ENCODE measurements at regions not wholly inside any gene's neighbourhood (a gene's known extent, or its start where the extent isn't known, plus 50 kb on each side); places are given as distances from the start of the nearest gene placed in this dataset.

DNA sequence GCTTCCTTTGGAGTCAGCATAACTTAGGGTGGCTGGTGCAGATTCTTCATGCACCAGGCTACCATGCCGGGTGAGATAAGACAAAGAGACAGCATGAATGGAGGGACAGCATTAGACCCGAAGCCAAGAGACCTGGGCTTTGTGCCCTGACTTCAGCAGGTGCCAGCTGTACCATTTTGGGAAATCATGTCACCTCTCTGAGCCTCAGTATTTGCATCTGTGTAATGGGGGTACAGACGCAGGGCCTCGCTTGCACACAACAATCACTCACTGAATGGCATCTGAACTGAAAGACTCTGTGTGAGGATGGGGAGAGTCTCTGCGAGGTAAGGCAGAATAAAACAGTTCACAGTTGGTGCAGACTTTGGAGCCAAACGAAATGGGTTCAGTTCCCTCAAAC is 1053.7 kb downstream of the VRK1 start:
- TF ChIP-seq, protein P1, sequence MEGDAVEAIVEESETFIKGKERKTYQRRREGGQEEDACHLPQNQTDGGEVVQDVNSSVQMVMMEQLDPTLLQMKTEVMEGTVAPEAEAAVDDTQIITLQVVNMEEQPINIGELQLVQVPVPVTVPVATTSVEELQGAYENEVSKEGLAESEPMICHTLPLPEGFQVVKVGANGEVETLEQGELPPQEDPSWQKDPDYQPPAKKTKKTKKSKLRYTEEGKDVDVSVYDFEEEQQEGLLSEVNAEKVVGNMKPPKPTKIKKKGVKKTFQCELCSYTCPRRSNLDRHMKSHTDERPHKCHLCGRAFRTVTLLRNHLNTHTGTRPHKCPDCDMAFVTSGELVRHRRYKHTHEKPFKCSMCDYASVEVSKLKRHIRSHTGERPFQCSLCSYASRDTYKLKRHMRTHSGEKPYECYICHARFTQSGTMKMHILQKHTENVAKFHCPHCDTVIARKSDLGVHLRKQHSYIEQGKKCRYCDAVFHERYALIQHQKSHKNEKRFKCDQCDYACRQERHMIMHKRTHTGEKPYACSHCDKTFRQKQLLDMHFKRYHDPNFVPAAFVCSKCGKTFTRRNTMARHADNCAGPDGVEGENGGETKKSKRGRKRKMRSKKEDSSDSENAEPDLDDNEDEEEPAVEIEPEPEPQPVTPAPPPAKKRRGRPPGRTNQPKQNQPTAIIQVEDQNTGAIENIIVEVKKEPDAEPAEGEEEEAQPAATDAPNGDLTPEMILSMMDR (conservative IDR thresholded peaks at IDR 0.05) = no peak
- H3K27ac ChIP-seq = no peak overlapping the region

- H3K27ac ChIP-seq = no peak overlapping the region
- TF ChIP-seq, protein P1 (conservative IDR thresholded peaks at IDR 0.05) = no peak
Observed at GRCh38 chr14:97851428-97851995, 1054.3 kb downstream of the VRK1 start.

GRCh38 chr14:97854918-97855317 is 1057.7 kb downstream of the VRK1 start:
- TF ChIP-seq, protein P1 (conservative IDR thresholded peaks at IDR 0.05) = no peak
- H3K27ac ChIP-seq = no peak overlapping the region

GRCh38 chr14:97866195-97866594 is 1069.0 kb downstream of the VRK1 start:
- H3K27ac ChIP-seq = no peak overlapping the region
- TF ChIP-seq, protein P1 (conservative IDR thresholded peaks at IDR 0.05) = no peak

DNA sequence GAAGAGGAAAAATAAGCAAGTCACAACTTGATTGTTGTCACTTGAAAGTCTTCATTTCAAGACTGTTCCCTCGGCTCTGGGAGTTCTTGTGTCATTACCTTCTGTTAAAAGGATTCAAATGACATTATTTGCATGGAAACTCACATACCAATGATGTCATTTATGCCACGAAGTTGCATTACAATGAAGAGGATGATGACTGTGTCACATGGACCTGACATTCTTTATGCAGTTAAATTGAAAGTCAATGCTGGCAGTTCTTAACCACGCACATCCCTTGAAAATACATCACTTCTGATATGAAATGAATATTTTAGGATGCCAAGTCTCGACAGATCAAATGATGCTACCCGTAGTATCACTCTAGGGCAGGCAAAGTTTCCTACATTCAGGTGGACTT is 1069.5 kb downstream of the VRK1 start:
- TF ChIP-seq, protein P1 (conservative IDR thresholded peaks at IDR 0.05) = no peak
- H3K27ac ChIP-seq = no peak overlapping the region

DNA sequence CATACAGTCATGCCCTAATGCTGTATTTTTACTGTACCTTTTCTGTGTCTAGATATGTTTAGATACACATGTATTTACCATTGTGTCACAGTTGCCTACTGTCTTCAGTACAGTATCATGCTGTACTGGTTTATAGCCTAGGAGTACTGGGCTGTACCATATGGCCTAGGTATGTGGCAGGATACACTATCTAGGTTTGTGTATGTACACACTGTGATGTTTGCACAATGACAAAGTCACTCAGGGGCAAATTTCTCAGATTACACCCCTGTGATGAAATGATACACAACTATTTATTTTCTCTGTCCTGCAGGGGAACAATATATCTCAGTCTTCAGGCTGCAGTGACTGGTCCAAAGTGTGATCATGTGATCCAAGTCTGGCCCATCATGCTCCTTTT is 1076.1 kb downstream of the VRK1 start:
- TF ChIP-seq, protein P1 (conservative IDR thresholded peaks at IDR 0.05) = no peak
- no peak overlapping the region for H3K27ac ChIP-seq

DNA sequence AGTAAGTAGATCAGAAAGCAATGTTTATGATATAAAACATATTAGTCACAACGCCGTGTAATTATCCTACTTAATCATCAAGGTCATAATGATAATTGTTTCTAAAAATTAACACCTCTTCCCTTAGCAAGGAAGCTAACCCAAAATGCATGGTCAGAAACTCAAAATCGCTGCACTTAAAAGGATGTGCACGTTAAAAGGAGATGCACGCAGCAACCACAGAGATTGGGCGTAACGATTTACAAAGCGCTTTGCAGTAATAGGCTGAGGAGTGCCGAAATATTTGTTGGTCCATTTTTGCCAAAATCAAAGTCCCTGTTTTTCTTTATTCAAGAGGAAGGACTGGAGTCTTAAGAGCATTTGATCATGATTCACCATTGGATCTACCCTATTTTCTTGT is 1077.2 kb downstream of the VRK1 start:
- TF ChIP-seq, protein P1 (conservative IDR thresholded peaks at IDR 0.05) = no peak
- no peak overlapping the region for H3K27ac ChIP-seq
